ENCODE measurements at regions not wholly inside any gene's neighbourhood (a gene's known extent, or its start where the extent isn't known, plus 50 kb on each side); places are given as distances from the start of the nearest gene placed in this dataset.

GRCh38 chr15:87228460-87228859, 1028.1 kb downstream of the NTRK3 start:
- no peak for TF ChIP-seq GLIS3 (CRISPR knock-in tag; IDR thresholded peaks at IDR 0.05)
- no peak for TF ChIP-seq ZFP3 (CRISPR knock-in tag; IDR thresholded peaks at IDR 0.05)
- no peak for TF ChIP-seq ZC3H10 (CRISPR knock-in tag; IDR thresholded peaks at IDR 0.05)
- TF ChIP-seq ARNTL (CRISPR knock-in tag; IDR thresholded peaks at IDR 0.05; ENCODE audit: borderline replicate concordance, low read depth), result no peak
- no peak for TF ChIP-seq ESRRG (CRISPR knock-in tag; IDR thresholded peaks at IDR 0.05)
- no peak for TF ChIP-seq PPARA (CRISPR knock-in tag; IDR thresholded peaks at IDR 0.05; ENCODE audit: borderline replicate concordance)
- no peak for TF ChIP-seq SNAI2 (CRISPR knock-in tag; IDR thresholded peaks at IDR 0.05)
- ATAC-seq, result peak; percentile 38; the same call in 2 of the 3 replicates

GRCh38 chr15:87227846-87228245, 1028.7 kb downstream of the NTRK3 start:
- no peak for ATAC-seq
- TF ChIP-seq TSHZ2 (CRISPR knock-in tag; IDR thresholded peaks at IDR 0.05) (no peak), PATZ1 (CRISPR knock-in tag; IDR thresholded peaks at IDR 0.05; ENCODE audit: borderline replicate concordance) (no peak), SNAI2 (CRISPR knock-in tag; IDR thresholded peaks at IDR 0.05) (no peak), POU6F1 (CRISPR knock-in tag; IDR thresholded peaks at IDR 0.05; ENCODE audit: borderline replicate concordance, low read depth) (no peak)

GRCh38 chr15:87225436-87225835, 1031.1 kb downstream of the NTRK3 start:
- no peak for TF ChIP-seq PATZ1 (CRISPR knock-in tag; IDR thresholded peaks at IDR 0.05; ENCODE audit: borderline replicate concordance)
- no peak for TF ChIP-seq CREB5 (CRISPR knock-in tag; IDR thresholded peaks at IDR 0.05; ENCODE audit: low read depth)
- TF ChIP-seq PPARA (CRISPR knock-in tag; IDR thresholded peaks at IDR 0.05; ENCODE audit: borderline replicate concordance), result no peak
- no peak for TF ChIP-seq ESRRG (CRISPR knock-in tag; IDR thresholded peaks at IDR 0.05)
- no peak for TF ChIP-seq OSR1 (CRISPR knock-in tag; IDR thresholded peaks at IDR 0.05)
- TF ChIP-seq ZNF70 (CRISPR knock-in tag; IDR thresholded peaks at IDR 0.05), result no peak
- no peak for TF ChIP-seq ZNF8 (CRISPR knock-in tag; IDR thresholded peaks at IDR 0.05)
- no peak for TF ChIP-seq TOX (CRISPR knock-in tag; IDR thresholded peaks at IDR 0.05; ENCODE audit: borderline replicate concordance)
- no peak for TF ChIP-seq ISL1 (CRISPR knock-in tag; IDR thresholded peaks at IDR 0.05)
- ATAC-seq, result no peak

GRCh38 chr15:87224404-87224803, 1032.1 kb downstream of the NTRK3 start:
- no peak for ATAC-seq
- no peak for TF ChIP-seq ZFP30 (CRISPR knock-in tag; IDR thresholded peaks at IDR 0.05)
- TF ChIP-seq GLIS3 (CRISPR knock-in tag; IDR thresholded peaks at IDR 0.05), result no peak
- no peak for TF ChIP-seq TSHZ2 (CRISPR knock-in tag; IDR thresholded peaks at IDR 0.05)
- TF ChIP-seq ZNF565 (CRISPR knock-in tag; conservative IDR thresholded peaks at IDR 0.05; ENCODE audit: low read depth), result no peak
- TF ChIP-seq ZNF70 (CRISPR knock-in tag; IDR thresholded peaks at IDR 0.05), result no peak
- TF ChIP-seq CSRNP3 (CRISPR knock-in tag; IDR thresholded peaks at IDR 0.05), result no peak
- no peak for TF ChIP-seq TOX (CRISPR knock-in tag; IDR thresholded peaks at IDR 0.05; ENCODE audit: borderline replicate concordance)
- no peak for TF ChIP-seq CSDC2 (CRISPR knock-in tag; IDR thresholded peaks at IDR 0.05)
- TF ChIP-seq RARB (CRISPR knock-in tag; IDR thresholded peaks at IDR 0.05), result no peak
- TF ChIP-seq ZNF8 (CRISPR knock-in tag; IDR thresholded peaks at IDR 0.05), result no peak
- no peak for TF ChIP-seq BACH2 (CRISPR knock-in tag; IDR thresholded peaks at IDR 0.05; ENCODE audit: borderline replicate concordance)
- no peak for TF ChIP-seq ZFP3 (CRISPR knock-in tag; IDR thresholded peaks at IDR 0.05)
- no peak for TF ChIP-seq ZC3H10 (CRISPR knock-in tag; IDR thresholded peaks at IDR 0.05)
- no peak for TF ChIP-seq SNAI2 (CRISPR knock-in tag; IDR thresholded peaks at IDR 0.05)
- no peak for TF ChIP-seq PPARA (CRISPR knock-in tag; IDR thresholded peaks at IDR 0.05; ENCODE audit: borderline replicate concordance)

Data from SK-N-SH treated with all-trans-retinoic acid at 6 μM for 48 hours (cell line).